ENCODE measurements at regions not wholly inside any gene's neighbourhood (a gene's known extent, or its start where the extent isn't known, plus 50 kb on each side); places are given as distances from the start of the nearest gene placed in this dataset.
A peak's percentile ranks its signal among the peaks of the same experiment; 100 is the strongest.

DNA sequence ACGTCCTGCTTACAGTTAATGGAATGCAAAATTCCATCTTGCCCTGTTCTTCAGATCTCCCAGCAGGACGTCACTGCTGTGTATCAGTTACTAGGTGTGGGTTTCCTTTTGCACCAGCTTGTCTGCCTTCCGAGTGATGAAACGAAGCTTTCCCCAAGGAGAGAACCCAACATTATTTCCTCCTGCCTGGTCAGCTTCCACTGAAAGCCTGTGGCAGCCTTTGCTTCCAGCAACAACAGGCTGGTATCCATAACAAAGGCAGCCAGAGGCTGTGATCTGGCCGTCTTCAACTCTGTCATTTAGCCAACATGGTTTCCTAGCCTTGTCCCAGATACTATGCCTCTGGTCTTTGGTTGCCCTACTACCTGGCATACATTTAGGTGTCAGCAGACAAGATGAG, 78.9 kb upstream of the HEY2 start:
- Histone ChIP-seq H3K79me1 (ENCODE audit: low read depth, low read length) (no peaks in the 10 kb centered on the region), H3K36me3 (ENCODE audit: control insufficient read depth in 2 of 4, insufficient read depth in 4 of 4, low read length in 3 of 4) (no peaks in the 10 kb centered on the region), H2BK20ac (ENCODE audit: low read length) (no peak overlapping the region), H2BK12ac (ENCODE audit: low read depth, low read length) (no peak overlapping the region), H3K4me2 (ENCODE audit: insufficient read depth in 1 of 2, low read depth in 2 of 2, low read length in 2 of 2) (peak overlapping the region; percentile 51 to 52), H3K27me3 (replicated peaks in 1 of 4; ENCODE audit: control insufficient read depth in 3 of 4, extremely low read depth in 1 of 4, insufficient read depth in 3 of 4, low read length in 3 of 4) (no peaks in the 10 kb centered on the region), H3K18ac (ENCODE audit: extremely low read depth, low read length) (no peak overlapping the region), H2AK5ac (ENCODE audit: low read depth, low read length) (no peak overlapping the region), H3K4me1 (replicated peaks in 1 of 4; ENCODE audit: control insufficient read depth in 3 of 4, insufficient read depth in 4 of 4, low read length in 3 of 4) (peaks cover 0 to 9% (median 7%) of the 10 kb centered on the region in 4 experiments; a peak in 4 of 7 replicates), H3K56ac (replicated peaks; ENCODE audit: insufficient read length, low read depth, low read length) (no peak overlapping the region), H2BK120ac (replicated peaks; ENCODE audit: low read depth, low read length) (no peak overlapping the region), H4K8ac (ENCODE audit: extremely low read depth, insufficient read depth, low read length) (no peak overlapping the region), H3K4me3 (ENCODE audit: extremely low read depth in 1 of 4, insufficient read depth in 2 of 4, low read depth in 3 of 4, low read length in 4 of 4) (peak overlapping the region in 1 of 4 experiments; percentile 21; a peak in 1 of 8 replicates), H3K9me3 (ENCODE audit: insufficient read depth in 2 of 2, low read depth in 1 of 2, low read length in 1 of 2) (no peaks in the 10 kb centered on the region), H4K5ac (ENCODE audit: insufficient read length, low read depth, low read length) (no peak overlapping the region), H3K14ac (ENCODE audit: insufficient read length) (no peak overlapping the region), H3K4ac (replicated peaks; ENCODE audit: insufficient read length, low read depth, low read length) (no peak overlapping the region), H4K91ac (replicated peaks; ENCODE audit: insufficient read length, low read length) (no peak overlapping the region), H2AFZ (ENCODE audit: low read length) (no peak overlapping the region), H3K23me2 (ENCODE audit: low read depth, low read length) (no peaks in the 10 kb centered on the region), H4K20me1 (replicated peaks in 1 of 2; ENCODE audit: control insufficient read depth in 1 of 2, insufficient read depth in 2 of 2, low read length in 2 of 2) (no peaks in the 10 kb centered on the region), H3K27ac (ENCODE audit: low read depth, low read length) (peak overlapping the region; percentile 26; the same call in 1 of the 2 replicates), H3K23ac (ENCODE audit: insufficient read length) (no peak overlapping the region), H2BK15ac (ENCODE audit: low read length) (no peak overlapping the region), H3K79me2 (ENCODE audit: control insufficient read depth in 1 of 2, insufficient read depth in 2 of 2, low read length in 2 of 2) (no peaks in the 10 kb centered on the region), H2BK5ac (ENCODE audit: low read depth, low read length) (no peak overlapping the region; the same call in 1 of the 2 replicates), H3K9ac (replicated peaks in 1 of 4; ENCODE audit: extremely low read depth in 1 of 4, low read depth in 3 of 4, low read length in 3 of 4) (no peak overlapping the region)
- POLR2A ChIA-PET (ENCODE audit: partially characterized antibody), result interaction anchor here (0.9 kb wide), 1 partner anchor 9 kb away, joined by 7 read pairs; no protein-coding TSS in a partner anchor
- peak; percentile 96 for FAIRE-seq
- CTCF ChIA-PET (ENCODE audit: partially characterized antibody), result interaction anchor here (0.6 kb wide), 1 partner anchor 97 kb away, joined by 3 read pairs; no protein-coding TSS in a partner anchor
- 24% methylated on average over 5 of the region's 5 CpGs; no CpG with 5 or more reads in 1 of the 2 experiments for WGBS, 2 experiments (ENCODE audit: extremely low coverage in 1 of 2, insufficient coverage in 1 of 2, insufficient read length in 1 of 2, insufficient replicate concordance in 2 of 2, low coverage in 1 of 2, low lambda C conversion rate in 2 of 2, missing lambda C conversion rate in 1 of 2)
- peak in 1 of 2 experiments; percentile 31 for DNase-seq (ENCODE audit: low read depth in 1 of 2, low spot score in 2 of 2)
- TF ChIP-seq FOSL1 (IDR thresholded peaks at IDR 0.05; ENCODE audit: insufficient read depth, low read depth, low read length), result no peak
- TF ChIP-seq NRF1 (IDR thresholded peaks at IDR 0.05; ENCODE audit: low read depth, low read length), result no peak
- peak; percentile 91 for TF ChIP-seq POU5F1 (IDR thresholded peaks at IDR 0.05; ENCODE audit: low read depth, low read length)
- no peak for TF ChIP-seq GABPA (IDR thresholded peaks at IDR 0.05; ENCODE audit: borderline replicate concordance, insufficient read depth, low read length)
- peak in 1 of 2 experiments; percentile 8; a peak in 1 of 4 replicates for TF ChIP-seq RAD21 (IDR thresholded peaks at IDR 0.05 in 1 of 2, conservative IDR thresholded peaks at IDR 0.05 in 1 of 2; ENCODE audit: low read depth in 2 of 2, low read length in 2 of 2)
- TF ChIP-seq SRF (IDR thresholded peaks at IDR 0.05; ENCODE audit: low read depth, low read length), result no peak
- no peak for TF ChIP-seq CBX5 (IDR thresholded peaks at IDR 0.05; ENCODE audit: low read depth, low read length)
- TF ChIP-seq RBBP5 (IDR thresholded peaks at IDR 0.05; ENCODE audit: borderline replicate concordance, low read depth, low read length), result no peak
- TF ChIP-seq POLR2AphosphoS5 (IDR thresholded peaks at IDR 0.05; ENCODE audit: low read depth, low read length), result no peak
- peak; percentile 57; the same call in 1 of the 2 replicates for TF ChIP-seq YY1 (IDR thresholded peaks at IDR 0.05; ENCODE audit: low read depth, low read length)
- TF ChIP-seq TAF1 (IDR thresholded peaks at IDR 0.05; ENCODE audit: low read depth, low read length), result no peak

All from H1 (cell line).